ENCODE measurements at regions not wholly inside any gene's neighbourhood (a gene's known extent, or its start where the extent isn't known, plus 50 kb on each side); places are given as distances from the start of the nearest gene placed in this dataset.

DNA sequence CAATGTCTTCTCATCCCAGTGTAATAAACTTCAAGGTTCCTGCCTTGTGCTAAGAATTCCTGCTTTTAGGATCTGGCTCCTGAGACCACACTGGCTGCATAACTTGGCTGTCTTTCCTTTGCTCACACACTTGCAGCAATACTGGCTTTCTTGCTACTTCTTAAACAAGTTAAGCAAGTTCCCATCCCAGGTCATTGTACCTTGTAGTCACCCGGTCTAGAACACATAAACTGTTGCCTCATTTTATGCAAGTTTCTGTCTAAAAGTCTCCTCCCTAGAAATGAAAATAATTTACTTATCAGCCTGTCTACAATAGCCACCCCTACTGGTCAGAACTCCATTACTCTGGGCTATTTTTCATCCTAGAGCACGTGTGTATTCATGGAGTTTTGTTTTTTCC lies 887.9 kb upstream of the FAM98A start:
- Histone ChIP-seq H3K4me3 (ENCODE audit: low read depth, low read length) (no peak overlapping the region), H3K4me1 (no peaks in the 10 kb centered on the region), H3K9me3 (no peaks in the 10 kb centered on the region), H3K36me3 (ENCODE audit: control insufficient read depth, insufficient read depth, low read length) (no peaks in the 10 kb centered on the region), H3K27me3 (replicated peaks; ENCODE audit: control insufficient read depth, insufficient read depth, low read length) (no peaks in the 10 kb centered on the region)
- Mint-ChIP-seq H3K36me3 (ENCODE audit: insufficient read depth, unreplicated experiment) (no peaks in the 10 kb centered on the region), H3K4me3 (ENCODE audit: unreplicated experiment) (no peak overlapping the region), H3K27me3 (ENCODE audit: insufficient read depth, unreplicated experiment) (no peaks in the 10 kb centered on the region), H3K27ac (ENCODE audit: unreplicated experiment) (no peak overlapping the region), H3K9me3 (ENCODE audit: unreplicated experiment) (peaks cover 7% of the 10 kb centered on the region), H3K4me1 (ENCODE audit: low read depth, unreplicated experiment) (no peaks in the 10 kb centered on the region)
- intact Hi-C loops (cut with micrococcal nuclease; ENCODE audit: unreplicated experiment), result no loop called here
- no peak for DNase-seq
- POLR2A ChIA-PET, result no interaction called here
- TF ChIP-seq, protein P1, sequence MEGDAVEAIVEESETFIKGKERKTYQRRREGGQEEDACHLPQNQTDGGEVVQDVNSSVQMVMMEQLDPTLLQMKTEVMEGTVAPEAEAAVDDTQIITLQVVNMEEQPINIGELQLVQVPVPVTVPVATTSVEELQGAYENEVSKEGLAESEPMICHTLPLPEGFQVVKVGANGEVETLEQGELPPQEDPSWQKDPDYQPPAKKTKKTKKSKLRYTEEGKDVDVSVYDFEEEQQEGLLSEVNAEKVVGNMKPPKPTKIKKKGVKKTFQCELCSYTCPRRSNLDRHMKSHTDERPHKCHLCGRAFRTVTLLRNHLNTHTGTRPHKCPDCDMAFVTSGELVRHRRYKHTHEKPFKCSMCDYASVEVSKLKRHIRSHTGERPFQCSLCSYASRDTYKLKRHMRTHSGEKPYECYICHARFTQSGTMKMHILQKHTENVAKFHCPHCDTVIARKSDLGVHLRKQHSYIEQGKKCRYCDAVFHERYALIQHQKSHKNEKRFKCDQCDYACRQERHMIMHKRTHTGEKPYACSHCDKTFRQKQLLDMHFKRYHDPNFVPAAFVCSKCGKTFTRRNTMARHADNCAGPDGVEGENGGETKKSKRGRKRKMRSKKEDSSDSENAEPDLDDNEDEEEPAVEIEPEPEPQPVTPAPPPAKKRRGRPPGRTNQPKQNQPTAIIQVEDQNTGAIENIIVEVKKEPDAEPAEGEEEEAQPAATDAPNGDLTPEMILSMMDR (IDR thresholded peaks at IDR 0.05; ENCODE audit: insufficient read depth in 1 of 2, low read depth in 1 of 2, low read length in 1 of 2, severe bottlenecking in 1 of 2, unreplicated experiment in 1 of 2), result no peak
- CTCF ChIA-PET, result no interaction called here
- BruUV-seq (replicated peaks), result no TSS peak

DNA sequence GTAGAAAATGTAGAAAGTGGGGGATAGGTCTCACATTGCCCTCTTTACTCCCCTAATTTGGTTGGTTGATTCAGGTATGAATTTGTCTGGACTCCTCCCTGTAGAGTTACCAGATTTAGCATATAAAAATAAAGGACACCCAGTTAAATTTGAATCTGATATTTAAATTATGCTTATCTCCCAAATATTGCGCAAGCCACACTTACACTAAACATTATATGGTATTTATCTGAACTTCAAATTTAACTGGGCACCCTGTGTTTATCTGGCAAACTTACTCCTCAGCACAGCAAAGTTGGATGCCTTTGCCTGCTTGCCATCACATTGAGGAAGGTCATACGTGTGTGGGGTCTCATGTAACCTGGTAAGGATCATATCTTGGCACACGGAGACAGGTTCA lies 882.4 kb upstream of the FAM98A start:
- Histone ChIP-seq H3K36me3 (ENCODE audit: control insufficient read depth, insufficient read depth, low read length) (no peaks in the 10 kb centered on the region), H3K27me3 (replicated peaks; ENCODE audit: control insufficient read depth, insufficient read depth, low read length) (no peaks in the 10 kb centered on the region), H3K9me3 (no peaks in the 10 kb centered on the region), H3K4me1 (no peaks in the 10 kb centered on the region), H3K4me3 (ENCODE audit: low read depth, low read length) (no peak overlapping the region)
- BruUV-seq (replicated peaks), result no TSS peak
- no peaks in the 10 kb centered on the region for H3K36me3 Mint-ChIP-seq (ENCODE audit: insufficient read depth, unreplicated experiment)
- H3K27ac Mint-ChIP-seq (ENCODE audit: unreplicated experiment), result no peak overlapping the region
- intact Hi-C loops (cut with micrococcal nuclease; ENCODE audit: unreplicated experiment), result no loop called here
- H3K4me1 Mint-ChIP-seq (ENCODE audit: low read depth, unreplicated experiment), result no peaks in the 10 kb centered on the region
- ChIA-PET CTCF (no interaction called here), POLR2A (no interaction called here)
- H3K9me3 Mint-ChIP-seq (ENCODE audit: unreplicated experiment), result no peaks in the 10 kb centered on the region
- no peaks in the 10 kb centered on the region for H3K27me3 Mint-ChIP-seq (ENCODE audit: insufficient read depth, unreplicated experiment)
- H3K4me3 Mint-ChIP-seq (ENCODE audit: unreplicated experiment), result no peak overlapping the region
- no peak for DNase-seq
- TF ChIP-seq, protein P1 (IDR thresholded peaks at IDR 0.05; ENCODE audit: insufficient read depth in 1 of 2, low read depth in 1 of 2, low read length in 1 of 2, severe bottlenecking in 1 of 2, unreplicated experiment in 1 of 2), result no peak

DNA sequence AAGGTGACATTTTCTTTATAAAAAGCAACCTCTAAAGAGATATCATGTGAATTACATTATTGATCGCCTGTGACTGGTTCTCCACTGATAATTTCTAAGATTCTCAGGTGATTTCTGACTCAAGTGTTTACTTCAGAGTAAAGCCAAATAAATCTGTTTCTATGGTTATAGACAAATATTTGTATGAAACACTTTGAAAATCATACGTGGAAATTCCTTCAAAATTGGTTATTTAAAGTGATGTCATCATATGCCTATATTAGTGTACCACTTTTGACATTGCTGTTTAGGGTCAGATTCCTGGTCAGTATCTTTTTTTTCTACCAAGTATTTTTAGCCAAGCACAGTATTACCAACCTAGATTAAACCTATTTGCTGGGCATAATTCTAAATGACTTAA lies 881.3 kb upstream of the FAM98A start:
- Mint-ChIP-seq H3K4me3 (ENCODE audit: unreplicated experiment) (no peak overlapping the region), H3K27ac (ENCODE audit: unreplicated experiment) (no peak overlapping the region), H3K4me1 (ENCODE audit: low read depth, unreplicated experiment) (no peaks in the 10 kb centered on the region), H3K9me3 (ENCODE audit: unreplicated experiment) (no peaks in the 10 kb centered on the region), H3K27me3 (ENCODE audit: insufficient read depth, unreplicated experiment) (no peaks in the 10 kb centered on the region), H3K36me3 (ENCODE audit: insufficient read depth, unreplicated experiment) (no peaks in the 10 kb centered on the region)
- ChIA-PET POLR2A (no interaction called here), CTCF (no interaction called here)
- intact Hi-C loops (cut with micrococcal nuclease; ENCODE audit: unreplicated experiment), result no loop called here
- no peak for DNase-seq
- Histone ChIP-seq H3K36me3 (ENCODE audit: control insufficient read depth, insufficient read depth, low read length) (no peaks in the 10 kb centered on the region), H3K4me1 (no peaks in the 10 kb centered on the region), H3K9me3 (no peaks in the 10 kb centered on the region), H3K27me3 (replicated peaks; ENCODE audit: control insufficient read depth, insufficient read depth, low read length) (no peaks in the 10 kb centered on the region), H3K4me3 (ENCODE audit: low read depth, low read length) (no peak overlapping the region)
- BruUV-seq (replicated peaks), result no TSS peak
- TF ChIP-seq, protein P1 (IDR thresholded peaks at IDR 0.05; ENCODE audit: insufficient read depth in 1 of 2, low read depth in 1 of 2, low read length in 1 of 2, severe bottlenecking in 1 of 2, unreplicated experiment in 1 of 2), result no peak

Data from Caco-2 (cell line).